Heart right ventricle (tissue), 16 donors: ENCODE measurements at regions not wholly inside any gene's neighbourhood (a gene's known extent, or its start where the extent isn't known, plus 50 kb on each side); places are given as distances from the start of the nearest gene placed in this dataset.

Experiments used
- ATAC-seq, 8 donors: fragments of 200-7000 bp; cut with Tn5 transposase; one replicate each; pipeline ENCODE4 v1.9.1; 2020; ENCODE audit warnings: mild to moderate bottlenecking in 8 of 8, moderate library complexity in 8 of 8, moderate number of reproducible peaks in 1 of 8
- DNase-seq, 2 donors: peaks; one replicate each; pipeline ENCODE4 v3.0.0-alpha.2; 2020
- H3K27ac ChIP-seq, 10 donors: fragments of 200-600 bp; sonication (generic) in 2 of 10; one replicate each; pipeline versions ENCODE4 v1.5.0 to v1.8.0; 2020 to 2022; ENCODE audit warnings: mild to moderate bottlenecking in 3 of 10
- H3K27me3 ChIP-seq, 7 donors: fragments of 200-600 bp; one replicate each; pipeline ENCODE4 v1.8.0; 2021 to 2022; ENCODE audit warnings: mild to moderate bottlenecking in 2 of 7
- H3K36me3 ChIP-seq, 9 donors: fragments of 200-600 bp; sonication (generic) in 1 of 9; one replicate each; pipeline versions ENCODE4 v1.5.0 to v1.8.0; 2020 to 2022; ENCODE audit warnings: mild to moderate bottlenecking in 2 of 9
- H3K4me1 ChIP-seq, 9 donors: fragments of 200-600 bp; sonication (generic) in 1 of 9; one replicate each; pipeline versions ENCODE4 v1.5.0 to v1.8.0; 2020 to 2022; ENCODE audit warnings: mild to moderate bottlenecking in 4 of 9
- H3K4me3 ChIP-seq, 10 donors: fragments of 200-600 bp; sonication (generic) in 2 of 10; one replicate each; pipeline versions ENCODE4 v1.5.0 to v1.8.0; 2020 to 2022; ENCODE audit warnings: mild to moderate bottlenecking in 7 of 10, moderate library complexity in 2 of 10
- H3K9me3 ChIP-seq, 11 donors: fragments of 200-600 bp in 10 of 11; sonication (generic) in 2 of 11; one replicate each; pipeline versions ENCODE4 v1.5.0 to v1.8.0; 2013 to 2022; ENCODE audit warnings: mild to moderate bottlenecking in 2 of 11, control low read depth in 1 of 11, moderate library complexity in 1 of 11
- WGBS, 2 donors: extraction: QIAGEN DNeasy Blood & Tissue Kit; methylation state at CpG; one replicate each; pipeline ENCODE4 v1.1.7; 2013; ENCODE audit warnings: inconsistent platforms in 1 of 2; 5-methylcytosine and 5-hydroxymethylcytosine counted together
- intact Hi-C, 10 donors: fragments of 100-400 bp; cut with DNase I; formaldehyde crosslinking; loops; one replicate each; pipeline versions ENCODE4 v1.11.1 to v1.14.2; 2022
- TF ChIP-seq, protein P1 (sequence below), 9 donors: fragments of 200-600 bp; sonication (generic) in 2 of 9; IDR thresholded peaks; one replicate each; pipeline versions ENCODE4 v1.5.0 to v1.8.0; 2021 to 2022; ENCODE audit warnings: antibody characterized with exemption in 9 of 9, mild to moderate bottlenecking in 5 of 9, moderate library complexity in 1 of 9
- donor health status: Arrhythmogenic right ventricular cardiomyopathy.
- donor health status: ischemic (EF 13 %, LVEDD 7.1; RV severe dilation, severe dysfunction).
- donor health status: healthy with polysubstance abuse.
- donor health status: DM: no; HTN: yes; CAD: no.
- donor health status: DM: no; HTN: no; CAD: no.
- donor health status: ischemic (EF 25% LVEDD 6.9; RV normal size, moderate dysfunction).
- donor health status: ischemic (EF 25% LVEDD 5.7; RV mildly dilated, moderate dysfunction).
- donor health status: healthy.
- donor health status: DM: yes; HTN: yes; CAD: no.
- donor health status: Ischemic cardiomyopathy.
- donor health status: ischemic (EF 35%, LVEDD 5.7; RV mildly dilated, moderate dysfunction).
- donor health status: nonischemic (EF 11% LVEDD 7.7; RV severe dilation, severe dysfunction).
- donor health status: DM: yes; HTN: yes; CAD: no.
- donor health status: PGD.
- donor health status: ischemic (EF 29% LVEDD 5.4; RV normal size, mild dysfunction).
- donor health status: nonischemic (EF 23%, LVEDD 6.1; RV moderate dilation, normal function).

DNA sequence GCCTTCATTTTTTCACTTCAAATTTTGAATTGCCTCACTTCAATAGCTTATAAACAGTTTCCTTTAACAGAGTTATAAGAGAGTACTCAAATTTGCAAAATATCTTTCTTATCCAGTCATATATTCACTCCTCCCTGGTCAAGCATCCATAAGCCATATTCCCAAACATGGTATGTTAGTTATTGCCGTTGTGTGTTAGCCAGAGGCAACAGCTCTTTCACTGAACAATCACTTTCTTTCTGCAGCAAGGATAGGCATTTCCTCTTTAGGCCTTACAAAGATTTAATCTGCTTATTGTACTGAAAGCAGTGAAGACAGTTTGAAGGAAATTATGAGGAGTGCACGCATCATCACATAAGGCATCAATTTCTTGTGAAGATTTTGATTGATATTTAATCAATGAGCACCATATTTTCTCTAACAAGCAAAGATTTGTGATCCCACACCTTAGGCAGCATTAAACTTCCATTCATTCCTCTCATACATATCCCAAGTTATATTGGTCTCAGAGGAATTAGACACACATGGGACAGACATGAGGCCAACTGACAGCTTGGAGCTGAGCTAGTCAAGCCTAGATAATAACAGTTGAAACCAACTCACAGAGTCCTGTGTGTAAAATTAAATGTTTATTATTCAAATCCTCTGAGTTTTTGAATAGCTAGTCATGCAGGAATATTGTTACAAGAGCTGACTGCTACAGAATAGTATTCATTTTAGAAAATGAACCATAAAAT lies 80.0 kb upstream of the EPHA6 start:
- Histone ChIP-seq H3K4me1 (no peaks in the 10 kb centered on the region), H3K27me3 (no peaks in the 10 kb centered on the region), H3K9me3 (peaks cover 0 to 9% (median 0%) of the 10 kb centered on the region in 11 donors), H3K36me3 (no peaks in the 10 kb centered on the region), H3K27ac (no peak overlapping the region), H3K4me3 (no peak overlapping the region)
- no peak for ATAC-seq
- DNase-seq, result no peak
- TF ChIP-seq, protein P1, sequence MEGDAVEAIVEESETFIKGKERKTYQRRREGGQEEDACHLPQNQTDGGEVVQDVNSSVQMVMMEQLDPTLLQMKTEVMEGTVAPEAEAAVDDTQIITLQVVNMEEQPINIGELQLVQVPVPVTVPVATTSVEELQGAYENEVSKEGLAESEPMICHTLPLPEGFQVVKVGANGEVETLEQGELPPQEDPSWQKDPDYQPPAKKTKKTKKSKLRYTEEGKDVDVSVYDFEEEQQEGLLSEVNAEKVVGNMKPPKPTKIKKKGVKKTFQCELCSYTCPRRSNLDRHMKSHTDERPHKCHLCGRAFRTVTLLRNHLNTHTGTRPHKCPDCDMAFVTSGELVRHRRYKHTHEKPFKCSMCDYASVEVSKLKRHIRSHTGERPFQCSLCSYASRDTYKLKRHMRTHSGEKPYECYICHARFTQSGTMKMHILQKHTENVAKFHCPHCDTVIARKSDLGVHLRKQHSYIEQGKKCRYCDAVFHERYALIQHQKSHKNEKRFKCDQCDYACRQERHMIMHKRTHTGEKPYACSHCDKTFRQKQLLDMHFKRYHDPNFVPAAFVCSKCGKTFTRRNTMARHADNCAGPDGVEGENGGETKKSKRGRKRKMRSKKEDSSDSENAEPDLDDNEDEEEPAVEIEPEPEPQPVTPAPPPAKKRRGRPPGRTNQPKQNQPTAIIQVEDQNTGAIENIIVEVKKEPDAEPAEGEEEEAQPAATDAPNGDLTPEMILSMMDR (IDR thresholded peaks at IDR 0.05), result no peak
- WGBS, 2 donors, result 51% methylated on average over 2 of the region's 2 CpGs
- intact Hi-C loops, result no loop called here

DNA sequence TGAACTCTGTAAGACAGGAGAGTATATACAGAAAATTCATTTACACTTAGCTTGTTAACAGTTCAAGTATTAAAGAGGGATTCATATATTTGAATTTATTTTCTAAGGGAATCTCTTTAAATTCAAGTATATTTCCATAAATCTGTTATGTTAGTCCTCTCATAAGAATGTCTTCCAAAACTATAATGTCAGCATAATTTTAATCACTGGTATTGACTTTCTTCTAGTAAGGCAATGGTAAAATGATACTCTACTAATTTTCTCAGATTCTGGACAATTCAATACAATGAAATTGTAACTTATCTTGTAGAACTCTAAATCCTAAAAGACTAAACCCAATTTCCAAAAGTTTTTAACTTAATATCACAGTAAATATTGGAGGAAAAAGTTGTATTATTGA lies 66.3 kb upstream of the EPHA6 start:
- TF ChIP-seq, protein P1 (IDR thresholded peaks at IDR 0.05), result no peak
- Histone ChIP-seq H3K27ac (no peak overlapping the region), H3K27me3 (no peaks in the 10 kb centered on the region), H3K4me1 (no peaks in the 10 kb centered on the region), H3K36me3 (no peaks in the 10 kb centered on the region), H3K4me3 (no peak overlapping the region), H3K9me3 (peaks cover 0 to 11% (median 0%) of the 10 kb centered on the region in 11 donors)
- intact Hi-C loops, result no loop called here
- DNase-seq (no peak), ATAC-seq (no peak)

DNA sequence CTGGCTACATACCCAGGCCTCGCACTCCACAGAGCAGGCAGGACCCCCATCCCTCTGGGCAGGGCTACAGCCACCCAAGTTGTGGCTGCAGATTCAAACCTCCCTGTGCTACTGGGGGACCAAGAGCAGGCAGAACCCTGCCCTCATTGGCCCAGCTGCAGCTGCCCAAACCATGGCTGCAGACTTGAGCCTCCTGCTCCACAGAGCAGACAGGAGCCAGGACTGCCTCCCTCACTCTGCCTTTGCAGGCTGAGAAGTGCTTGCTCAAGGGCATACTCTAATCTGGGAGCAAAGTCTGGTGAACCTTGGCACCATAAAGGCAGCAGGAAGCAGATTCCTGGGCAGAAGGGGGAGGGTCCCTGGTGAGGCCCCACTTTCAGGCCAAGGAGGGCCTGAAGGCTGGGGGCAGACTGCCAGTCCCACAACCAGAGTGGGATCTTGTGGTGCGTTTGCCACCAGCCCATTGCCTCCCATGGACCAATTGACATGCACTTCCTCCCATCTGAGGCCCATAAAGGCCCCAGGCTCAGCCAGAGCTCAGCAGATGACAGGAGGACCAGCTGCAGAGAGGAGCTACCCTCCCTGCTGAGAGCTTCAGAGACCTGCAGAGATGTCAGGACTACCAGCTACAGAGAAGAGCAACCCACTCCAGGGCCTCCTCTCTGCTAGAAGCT lies 64.2 kb upstream of the EPHA6 start:
- no peak overlapping the region for H3K27ac ChIP-seq
- WGBS, 2 donors, result 81 to 82% methylated on average over 2 of the region's 2 CpGs

DNA sequence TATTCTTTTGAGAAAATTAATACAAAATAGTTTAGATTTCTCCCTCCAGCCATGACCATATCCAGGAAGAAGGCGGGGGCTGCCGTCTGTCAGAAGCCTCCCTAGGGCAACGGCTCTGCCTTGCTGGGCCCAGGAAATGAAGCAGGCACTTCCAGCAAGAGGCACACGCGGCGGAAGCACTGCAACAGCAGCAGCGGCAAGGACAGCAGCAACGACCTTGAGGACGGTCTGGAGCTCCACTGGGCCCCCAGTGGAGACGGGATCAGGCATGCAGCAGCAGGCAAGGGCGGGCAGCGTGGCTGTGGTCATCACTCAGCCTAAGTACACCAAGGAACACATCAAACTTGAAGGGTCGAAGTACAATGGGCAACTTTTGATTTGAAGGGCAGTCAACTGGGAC lies 61.3 kb upstream of the EPHA6 start:
- no peak for DNase-seq

More for the DNA sequence above, 64.2 kb upstream of the EPHA6 start:
- no peaks in the 10 kb centered on the region for H3K4me1 ChIP-seq
- H3K27me3 ChIP-seq, result no peaks in the 10 kb centered on the region
- no peak for ATAC-seq
- peaks cover 0 to 11% (median 0%) of the 10 kb centered on the region in 11 donors for H3K9me3 ChIP-seq
- no peaks in the 10 kb centered on the region for H3K36me3 ChIP-seq
- intact Hi-C loops, result no loop called here
- DNase-seq, result no peak
- no peak overlapping the region for H3K4me3 ChIP-seq
- TF ChIP-seq, protein P1 (IDR thresholded peaks at IDR 0.05), result no peak

More for the DNA sequence above, 61.3 kb upstream of the EPHA6 start:
- H3K9me3 ChIP-seq, result peaks cover 0 to 11% (median 0%) of the 10 kb centered on the region in 11 donors
- intact Hi-C loops, result no loop called here
- H3K27ac ChIP-seq, result no peak overlapping the region
- H3K4me1 ChIP-seq, result no peaks in the 10 kb centered on the region
- H3K4me3 ChIP-seq, result no peak overlapping the region
- no peaks in the 10 kb centered on the region for H3K27me3 ChIP-seq
- no peaks in the 10 kb centered on the region for H3K36me3 ChIP-seq
- TF ChIP-seq, protein P1 (IDR thresholded peaks at IDR 0.05), result no peak
- ATAC-seq, result no peak
- 76 to 80% methylated on average over 13 of the region's 13 CpGs for WGBS, 2 donors
